Muscle of leg (tissue), 3 donors: ENCODE measurements at regions not wholly inside any gene's neighbourhood (a gene's known extent, or its start where the extent isn't known, plus 50 kb on each side); places are given as distances from the start of the nearest gene placed in this dataset.

ENCODE experiments used
- DNase-seq: peaks from one replicate; pipeline ENCODE4 v3.0.0; 2013
- H3K27ac ChIP-seq: one replicate; pipeline ENCODE4 v1.5.1; 2013; ENCODE audit warnings: mild to moderate bottlenecking, low read length, control low read depth
- H3K27me3 ChIP-seq: one replicate; pipeline ENCODE4 v1.6.1; 2013; ENCODE audit warnings: low read length; ENCODE audit not compliant: control insufficient read depth, insufficient read depth
- H3K36me3 ChIP-seq: one replicate; pipeline ENCODE4 v1.6.1; 2013; ENCODE audit warnings: low read length; ENCODE audit not compliant: control insufficient read depth, insufficient read depth
- H3K4me1 ChIP-seq: one replicate; pipeline ENCODE4 v1.6.1; 2013; ENCODE audit warnings: low read length; ENCODE audit not compliant: control insufficient read depth, insufficient read depth
- H3K4me3 ChIP-seq: one replicate; pipeline ENCODE4 v1.5.1; 2013; ENCODE audit warnings: low read length, control low read depth
- H3K9me3 ChIP-seq: replicated peaks from 2 replicates; pipeline ENCODE4 v1.6.1; 2013; ENCODE audit warnings: low read depth, low read length; ENCODE audit not compliant: control insufficient read depth
- WGBS: methylation state at CpG from one replicate; pipeline ENCODE4 v1.1.5; 2013; ENCODE audit warnings: missing lambda C conversion rate; ENCODE audit not compliant: insufficient coverage; 5-methylcytosine and 5-hydroxymethylcytosine counted together

DNA sequence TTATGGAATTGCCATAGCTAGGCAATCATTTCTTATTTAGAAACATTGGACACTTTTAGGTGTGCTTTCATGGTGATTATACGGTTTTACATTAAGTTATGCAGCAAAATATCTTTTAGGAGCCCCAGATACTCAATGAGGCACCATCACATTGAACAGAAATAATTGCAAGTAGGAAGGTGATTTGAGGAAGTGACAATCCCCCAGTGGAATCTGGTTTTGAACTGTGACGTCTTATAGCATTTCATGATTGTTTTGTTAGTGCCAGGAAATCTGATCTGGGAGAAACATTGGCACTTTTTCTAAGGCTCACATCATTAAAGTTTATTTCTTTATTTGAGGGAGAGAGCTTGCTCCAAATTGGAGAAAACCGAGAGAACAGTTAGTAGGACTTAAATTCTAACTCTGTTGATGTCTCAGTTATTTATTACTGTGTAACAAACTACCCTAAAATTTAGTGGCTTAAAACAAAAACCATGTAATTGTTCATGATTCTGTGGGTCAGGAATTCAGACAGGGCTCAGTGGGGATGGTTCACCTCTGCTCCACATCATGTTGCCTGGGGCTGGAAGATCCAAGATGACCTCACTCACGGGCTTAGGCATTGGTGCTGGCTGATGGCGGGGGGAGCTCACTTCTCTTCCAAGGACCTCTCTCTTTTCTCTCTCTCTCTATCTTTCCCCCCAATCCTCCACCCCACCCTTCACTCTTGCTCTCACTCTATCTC lies 78.2 kb upstream of the STEAP1B start:
- DNase-seq: peak; percentile 57
- Histone ChIP-seq H3K27ac (peak overlapping the region; percentile 75), H3K27me3 (no peaks in the 10 kb centered on the region), H3K4me1 (peaks cover 16% of the 10 kb centered on the region), H3K4me3 (no peak overlapping the region), H3K9me3 (no peaks in the 10 kb centered on the region), H3K36me3 (no peaks in the 10 kb centered on the region)
- WGBS: no CpG with 5 or more reads among the region's 5 CpGs

DNA sequence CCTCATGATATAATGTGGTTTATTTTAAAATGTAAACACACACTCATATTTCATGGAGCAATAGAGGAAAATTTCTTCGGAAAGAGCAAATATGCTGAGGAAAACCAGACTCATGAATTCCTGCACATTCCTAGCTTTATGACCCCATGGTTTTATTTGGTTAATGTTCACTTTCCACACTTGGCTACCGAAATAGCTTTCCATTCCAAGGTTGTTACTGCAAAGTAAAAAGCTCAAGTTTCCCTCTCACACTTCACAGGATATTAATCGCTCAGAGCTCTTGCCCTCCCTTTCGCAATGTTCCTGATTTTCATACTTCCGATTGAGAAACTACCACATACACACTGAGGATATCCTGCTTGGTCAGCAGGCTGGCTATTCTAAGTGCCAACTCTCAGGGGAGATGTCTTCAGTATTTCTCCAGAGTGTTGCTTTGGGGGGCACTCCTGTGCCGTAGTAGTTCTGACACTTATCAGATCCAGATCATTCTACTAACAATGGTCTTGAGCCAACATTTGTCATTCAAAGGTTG lies 77.5 kb upstream of the STEAP1B start:
- no peaks in the 10 kb centered on the region for H3K9me3 ChIP-seq
- no peak overlapping the region for H3K4me3 ChIP-seq
- 0% methylated on average over 3 of the region's 6 CpGs for WGBS
- H3K27me3 ChIP-seq: no peaks in the 10 kb centered on the region
- DNase-seq: peak; percentile 94
- H3K4me1 ChIP-seq: peaks cover 11% of the 10 kb centered on the region
- no peaks in the 10 kb centered on the region for H3K36me3 ChIP-seq
- peak overlapping the region; percentile 75 for H3K27ac ChIP-seq

GRCh38 chr7:22576612-22577469 lies 76.9 kb upstream of the STEAP1B start:
- Histone ChIP-seq H3K9me3 (no peaks in the 10 kb centered on the region), H3K4me3 (no peak overlapping the region), H3K4me1 (peaks cover 11% of the 10 kb centered on the region), H3K27ac (peak overlapping the region; percentile 75), H3K27me3 (no peaks in the 10 kb centered on the region), H3K36me3 (no peaks in the 10 kb centered on the region)
- DNase-seq: no peak
- WGBS: 100% methylated on average over 2 of the region's 5 CpGs

- Histone ChIP-seq H3K27me3 (no peaks in the 10 kb centered on the region), H3K36me3 (no peaks in the 10 kb centered on the region), H3K9me3 (no peaks in the 10 kb centered on the region), H3K4me1 (peaks cover 11% of the 10 kb centered on the region), H3K4me3 (no peak overlapping the region), H3K27ac (no peak overlapping the region)
- WGBS: 78% methylated on average over 4 of the region's 9 CpGs
- peak; percentile 66 for DNase-seq
Observed at GRCh38 chr7:22574754-22575520, 74.9 kb upstream of the STEAP1B start.

DNA sequence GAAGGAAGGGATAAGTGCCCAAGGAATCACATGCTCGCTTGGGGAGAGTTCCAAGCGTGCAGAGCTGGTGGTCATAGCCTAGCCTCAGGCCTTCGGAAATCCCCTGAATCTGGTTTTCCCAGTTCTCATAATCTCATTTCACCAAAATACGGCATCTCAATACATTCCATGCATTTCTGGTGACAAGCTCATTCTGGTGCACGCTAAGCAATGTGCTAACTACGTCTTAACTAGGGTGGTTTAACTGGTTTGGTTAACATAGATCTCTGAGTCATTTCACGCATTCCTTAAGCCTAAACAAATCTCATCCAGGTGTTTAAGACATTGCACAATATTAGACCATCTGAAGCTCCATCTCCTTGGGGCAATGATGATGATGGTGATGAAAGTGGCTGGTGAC lies 72.9 kb upstream of the STEAP1B start:
- Histone ChIP-seq H3K4me1 (peaks cover 11% of the 10 kb centered on the region), H3K36me3 (no peaks in the 10 kb centered on the region), H3K27ac (no peak overlapping the region), H3K27me3 (no peaks in the 10 kb centered on the region), H3K9me3 (no peaks in the 10 kb centered on the region), H3K4me3 (no peak overlapping the region)
- DNase-seq: no peak
- WGBS: 91% methylated on average over 4 of the region's 7 CpGs

DNA sequence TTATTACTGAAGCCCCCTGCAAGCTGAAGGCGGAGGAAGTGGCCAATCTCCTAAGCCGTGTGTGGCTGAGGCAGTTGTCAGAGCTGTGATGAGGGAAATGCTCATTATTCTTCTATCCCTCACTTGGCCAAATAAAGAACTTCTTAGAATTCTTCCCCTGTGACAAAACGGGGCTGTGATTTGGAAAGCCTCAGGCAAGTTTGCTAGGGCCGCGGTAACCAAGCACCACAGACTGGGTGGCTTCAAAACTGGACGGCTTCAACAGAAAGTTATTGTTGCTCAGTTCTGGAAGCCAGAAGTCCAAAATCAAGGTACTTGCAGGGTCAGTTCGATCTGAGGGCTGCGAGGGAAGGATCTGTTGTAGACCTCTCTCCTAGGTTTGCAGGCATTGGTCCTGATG lies 72.3 kb upstream of the STEAP1B start:
- Histone ChIP-seq H3K4me1 (peaks cover 8% of the 10 kb centered on the region), H3K9me3 (no peaks in the 10 kb centered on the region), H3K4me3 (no peak overlapping the region), H3K27me3 (no peaks in the 10 kb centered on the region), H3K36me3 (no peaks in the 10 kb centered on the region), H3K27ac (no peak overlapping the region)
- DNase-seq: no peak
- 78% methylated on average over 6 of the region's 8 CpGs for WGBS

- H3K4me1 ChIP-seq: peaks cover 4% of the 10 kb centered on the region
- WGBS: 86% methylated on average over 3 of the region's 4 CpGs
Observed at GRCh38 chr7:22571766-22572165, 71.8 kb upstream of the STEAP1B start.

GRCh38 chr7:22569586-22570321 lies 69.8 kb upstream of the STEAP1B start:
- H3K27ac ChIP-seq: no peak overlapping the region
- peaks cover 12% of the 10 kb centered on the region for H3K4me1 ChIP-seq
- H3K9me3 ChIP-seq: no peaks in the 10 kb centered on the region
- peaks cover 3% of the 10 kb centered on the region for H3K27me3 ChIP-seq
- 63% methylated on average over 8 of the region's 11 CpGs for WGBS
- no peak overlapping the region for H3K4me3 ChIP-seq
- peak; percentile 54 for DNase-seq
- no peaks in the 10 kb centered on the region for H3K36me3 ChIP-seq

More at GRCh38 chr7:22571766-22572165, 71.8 kb upstream of the STEAP1B start:
- DNase-seq: no peak
- Histone ChIP-seq H3K4me3 (no peak overlapping the region), H3K9me3 (no peaks in the 10 kb centered on the region), H3K36me3 (no peaks in the 10 kb centered on the region), H3K27me3 (no peaks in the 10 kb centered on the region), H3K27ac (no peak overlapping the region)

- H3K9me3 ChIP-seq: no peaks in the 10 kb centered on the region
- DNase-seq: no peak
- WGBS: no CpG with 5 or more reads among the region's 4 CpGs
- no peak overlapping the region for H3K4me3 ChIP-seq
- peaks cover 37% of the 10 kb centered on the region for H3K4me1 ChIP-seq
- no peaks in the 10 kb centered on the region for H3K36me3 ChIP-seq
- H3K27ac ChIP-seq: no peak overlapping the region
- peaks cover 4% of the 10 kb centered on the region for H3K27me3 ChIP-seq
Observed at GRCh38 chr7:22566592-22566991, 66.6 kb upstream of the STEAP1B start.
